NCI-H1105 treated with DMSO at 0.1 percent for 48 hours (cell line): ENCODE measurements at regions not wholly inside any gene's neighbourhood (a gene's known extent, or its start where the extent isn't known, plus 50 kb on each side); places are given as distances from the start of the nearest gene placed in this dataset.

Experiments
- DNase-seq: peaks from one replicate; lab custom pipeline; 2025; lab: John Stamatoyannopoulos, UW

- DNase-seq = no peak
Measured at GRCh38 chr2:78586316-78586715, 439.2 kb upstream of the REG3G start.

- no peak for DNase-seq
Measured at GRCh38 chr2:78589871-78590270, 435.6 kb upstream of the REG3G start.

DNA sequence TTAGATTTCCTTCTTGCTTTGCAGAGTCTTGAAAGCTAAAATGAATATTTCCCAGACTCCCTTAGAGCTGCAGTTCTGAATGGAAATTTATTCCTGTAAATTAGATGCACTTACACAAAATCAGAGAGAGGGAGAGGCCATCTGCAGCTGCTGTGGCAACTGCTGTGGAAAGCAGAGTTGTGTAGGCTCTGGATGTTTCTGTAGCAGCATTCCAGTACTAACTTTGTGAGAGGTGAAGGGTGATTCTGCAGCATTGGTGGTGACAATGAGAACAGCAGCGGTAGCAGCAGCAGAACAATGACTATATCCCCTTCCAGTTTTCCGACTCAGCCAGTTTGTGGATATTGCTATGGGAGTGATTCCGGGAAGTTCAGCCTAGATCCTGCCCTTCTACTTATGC lies 433.0 kb upstream of the REG3G start:
- DNase-seq = no peak

- DNase-seq = no peak
Measured at GRCh38 chr2:78601113-78601512, 424.4 kb upstream of the REG3G start.

- DNase-seq = no peak
Measured at GRCh38 chr2:78602862-78603261, 422.6 kb upstream of the REG3G start.

DNA sequence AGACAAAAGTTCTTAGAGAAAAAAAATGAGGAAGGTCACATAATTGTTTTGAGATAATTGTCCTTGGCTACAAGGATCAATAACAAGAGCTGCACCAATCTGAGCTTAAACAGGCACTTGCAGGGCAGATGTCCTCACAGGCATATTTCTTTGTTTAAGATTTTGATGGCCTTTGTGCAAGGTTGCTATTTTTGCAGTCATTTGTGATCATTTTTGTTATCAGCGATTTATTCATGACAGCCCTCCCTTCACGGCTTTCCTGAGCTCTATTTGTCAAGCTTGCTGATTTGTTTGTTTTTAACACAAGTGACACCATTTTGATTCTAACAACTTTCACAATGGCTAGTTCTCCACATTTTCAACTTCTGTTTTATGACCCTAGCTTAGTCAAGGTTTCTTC lies 418.6 kb upstream of the REG3G start:
- DNase-seq = no peak

DNA sequence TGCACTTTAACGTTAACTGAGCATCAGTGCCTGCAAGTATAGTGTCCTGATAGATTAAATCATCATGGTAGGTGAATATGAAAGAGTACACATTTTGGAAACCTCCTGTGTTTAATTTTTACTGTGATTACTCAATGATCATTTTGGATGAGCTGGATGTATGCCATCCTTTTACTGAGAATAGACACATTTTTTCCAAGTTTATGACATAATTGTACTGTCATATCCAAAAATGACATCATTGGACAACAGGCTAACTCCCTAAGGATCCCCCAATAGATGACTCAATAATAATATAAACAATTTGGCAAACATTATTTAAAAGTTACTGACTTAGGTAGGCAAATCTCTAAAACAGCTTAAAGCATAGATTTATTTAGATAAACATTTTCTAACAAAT lies 410.8 kb upstream of the REG3G start:
- no peak for DNase-seq

DNA sequence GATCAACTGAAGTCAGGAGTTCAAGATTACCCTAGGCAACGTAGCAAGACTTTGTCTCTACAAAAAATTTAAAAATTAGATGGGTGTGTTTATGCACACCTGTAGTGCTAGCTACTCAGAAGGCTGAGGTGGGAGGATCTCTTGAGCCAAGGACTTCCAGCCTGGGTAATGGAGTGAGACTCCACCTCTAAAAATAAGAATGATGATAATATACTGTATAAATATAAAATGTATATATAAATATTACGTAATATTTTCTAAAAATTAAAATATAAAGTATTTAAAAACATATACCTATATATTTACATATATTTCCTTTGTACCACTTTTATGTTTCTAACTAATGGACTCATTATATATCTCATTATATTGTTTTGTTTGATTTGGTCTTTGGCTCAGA lies 409.5 kb upstream of the REG3G start:
- DNase-seq = no peak

- no peak for DNase-seq
Measured at GRCh38 chr2:78634425-78634824, 391.1 kb upstream of the REG3G start.

- no peak for DNase-seq
Measured at GRCh38 chr2:78644854-78645253, 380.6 kb upstream of the REG3G start.

GRCh38 chr2:78646533-78647364 lies 378.8 kb upstream of the REG3G start:
- DNase-seq = no peak

DNA sequence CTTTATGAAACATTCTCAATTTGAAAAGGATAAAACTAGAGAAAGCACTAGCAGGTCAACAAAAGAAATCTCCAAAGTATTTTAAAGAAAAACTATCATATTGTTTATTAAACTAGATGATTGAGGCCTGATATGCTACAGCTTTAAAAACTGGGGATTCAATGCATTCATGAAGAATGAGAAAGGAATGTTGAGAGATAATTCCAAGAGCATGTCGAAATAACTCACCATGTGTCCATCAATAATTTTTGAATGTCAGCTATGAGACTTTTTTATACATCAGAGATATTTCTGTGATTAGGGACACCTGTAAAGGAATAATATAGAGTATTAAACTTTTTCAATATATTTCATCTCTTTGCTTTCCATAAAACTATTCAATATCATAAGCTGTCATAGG lies 376.9 kb upstream of the REG3G start:
- DNase-seq = no peak

DNA sequence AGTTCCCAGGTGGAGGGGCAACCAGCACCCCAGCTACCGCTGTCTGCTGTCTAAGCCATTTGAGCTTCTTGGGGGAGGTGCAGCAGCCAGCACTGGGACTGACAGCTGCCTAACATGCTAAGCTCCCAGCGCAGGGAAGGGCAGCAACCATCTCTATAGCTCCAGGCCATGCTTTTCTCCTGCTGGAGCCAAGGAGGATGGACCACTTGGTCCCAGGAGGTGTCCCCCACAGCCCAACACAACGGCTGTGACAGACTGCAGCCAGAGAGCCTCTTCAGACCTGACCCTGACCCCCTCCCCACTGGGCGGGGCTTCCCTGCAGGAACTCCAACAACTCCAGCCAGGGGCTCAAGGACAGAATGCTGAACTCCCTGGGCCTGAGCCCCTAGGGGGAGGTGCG lies 370.6 kb upstream of the REG3G start:
- DNase-seq = no peak

DNA sequence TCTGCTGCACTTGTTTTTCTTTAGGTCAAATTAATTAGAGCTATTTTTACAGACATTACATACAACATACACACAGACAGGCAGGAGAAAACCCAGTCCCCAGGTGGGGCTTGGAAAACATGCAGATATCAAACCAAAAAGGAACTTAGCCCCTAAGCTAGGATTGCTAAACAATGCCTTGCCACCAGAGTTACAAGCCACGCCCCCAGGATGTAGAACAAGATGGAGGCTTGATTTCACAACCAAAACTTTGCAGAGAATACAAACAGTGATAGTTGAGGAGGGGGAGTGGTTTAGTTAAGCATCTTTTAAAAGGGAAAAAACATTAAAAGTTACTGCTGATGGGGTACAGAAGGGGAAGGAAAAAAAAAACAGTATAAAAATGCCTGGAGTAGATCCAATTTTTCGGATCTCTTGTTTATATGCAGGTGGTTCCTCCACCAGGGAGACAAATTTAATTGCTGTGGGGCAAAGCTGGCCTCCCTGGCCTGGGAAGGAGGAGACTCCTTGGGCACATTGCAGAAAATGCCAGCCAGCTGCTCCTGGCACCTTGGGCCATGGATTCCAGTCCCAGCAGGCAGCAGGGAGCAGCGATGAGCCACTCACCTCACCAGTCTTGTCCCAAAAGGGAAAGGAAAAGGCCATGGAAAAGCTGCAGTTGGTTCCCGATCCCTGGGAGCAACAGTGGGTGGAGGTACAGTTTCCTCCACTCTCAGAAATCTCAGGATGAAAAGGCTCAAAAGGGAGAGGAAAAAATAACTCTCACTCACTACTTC lies 348.4 kb upstream of the REG3G start:
- no peak for DNase-seq

GRCh38 chr2:78677774-78678173 lies 347.7 kb upstream of the REG3G start:
- DNase-seq = no peak

DNA sequence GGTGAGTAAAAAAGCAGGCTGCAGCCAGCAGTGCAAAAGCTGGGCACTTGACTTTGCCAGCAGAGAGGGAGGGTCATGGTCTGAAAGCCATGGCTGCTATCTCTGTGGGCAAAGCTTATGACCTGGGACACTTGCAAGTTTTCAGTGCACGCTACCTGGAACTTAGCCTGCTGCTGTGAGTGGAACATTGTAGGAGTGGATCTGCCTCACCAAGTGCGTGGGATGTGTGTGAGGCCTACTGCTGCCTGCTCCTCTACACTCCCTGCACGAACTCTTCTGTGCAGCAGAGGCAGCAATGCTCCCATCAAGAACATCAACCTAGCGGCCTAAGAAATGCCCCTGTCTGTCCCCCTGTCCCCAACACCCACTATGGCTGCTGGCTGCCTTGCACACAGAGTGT lies 344.1 kb upstream of the REG3G start:
- DNase-seq = no peak

GRCh38 chr2:78682781-78683180 lies 342.7 kb upstream of the REG3G start:
- DNase-seq = no peak

- no peak for DNase-seq
Measured at GRCh38 chr2:78686625-78687153, 338.8 kb upstream of the REG3G start.

DNA sequence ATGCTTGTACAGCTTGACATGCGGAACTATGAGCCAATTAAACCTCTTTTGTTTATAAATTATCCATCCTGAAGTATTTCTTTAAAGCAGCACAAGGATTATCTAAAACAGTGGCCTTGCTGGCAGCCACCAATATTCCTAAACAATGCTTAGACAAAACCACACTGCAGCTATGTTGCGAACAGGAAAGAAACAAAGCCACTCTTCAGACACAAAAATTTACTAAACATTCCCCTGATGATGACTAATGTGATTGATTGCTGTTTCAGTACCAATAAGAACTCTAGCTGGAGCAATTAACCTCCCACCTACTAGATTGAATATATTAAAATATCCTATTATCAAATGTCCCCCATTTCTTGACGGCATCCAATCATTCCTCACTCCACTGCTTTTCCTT lies 325.8 kb upstream of the REG3G start:
- no peak for DNase-seq

DNA sequence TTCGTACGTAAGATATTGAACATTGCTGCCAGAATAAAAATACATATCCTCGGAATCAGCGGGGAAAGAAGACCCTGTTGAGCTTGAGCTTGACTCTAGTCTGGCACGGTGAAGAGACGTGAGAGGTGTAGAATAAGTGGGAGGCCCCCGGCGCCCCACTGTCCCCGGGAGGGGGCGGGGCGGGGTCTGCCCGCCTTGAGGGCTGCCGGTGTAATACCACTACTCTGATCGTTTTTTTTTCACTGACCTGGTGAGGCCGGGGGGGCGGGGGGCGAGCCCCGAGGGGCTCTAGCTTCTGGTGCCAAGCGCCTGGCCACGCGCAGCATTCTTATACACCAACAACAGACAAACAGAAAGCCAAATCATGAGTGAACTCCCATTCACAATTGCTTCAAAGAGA lies 324.0 kb upstream of the REG3G start:
- no peak for DNase-seq

GRCh38 chr2:78707776-78708386 lies 317.6 kb upstream of the REG3G start:
- DNase-seq = no peak

DNA sequence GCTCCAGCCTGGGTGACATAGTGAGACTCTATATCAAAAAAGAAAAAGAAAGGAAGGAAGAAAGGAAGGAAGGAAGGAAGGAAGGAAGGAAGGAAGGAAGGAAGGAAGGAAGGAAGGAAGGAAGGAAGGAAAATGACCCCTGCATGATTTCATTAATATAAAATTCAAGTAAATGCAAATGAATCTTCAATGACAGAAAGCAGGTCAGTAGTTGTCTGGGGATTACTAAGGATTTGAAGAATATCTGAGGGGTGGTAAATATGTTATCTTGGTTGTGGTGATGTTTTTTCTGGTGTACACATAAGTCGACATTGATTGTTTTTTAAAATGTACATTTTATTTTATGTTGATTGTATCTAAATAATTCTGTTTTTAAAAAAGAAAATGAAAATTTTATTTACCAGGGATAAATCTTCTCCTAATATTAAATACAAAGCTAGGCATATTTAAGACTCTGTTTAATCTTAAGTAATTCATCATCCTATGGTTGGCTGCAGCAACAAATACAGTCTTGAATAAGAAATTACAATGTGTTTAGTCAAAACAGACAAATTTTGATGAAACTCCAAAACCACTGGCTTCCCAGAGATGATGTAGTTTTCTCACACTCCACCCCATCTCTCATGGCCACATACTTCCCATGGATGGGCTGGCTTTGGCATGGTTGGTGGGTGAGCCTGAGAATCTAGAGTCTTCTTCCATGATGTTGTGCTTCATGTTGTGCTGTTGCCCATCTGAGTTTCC lies 314.7 kb upstream of the REG3G start:
- DNase-seq = no peak
